ENCODE measurements at regions not wholly inside any gene's neighbourhood (a gene's known extent, or its start where the extent isn't known, plus 50 kb on each side); places are given as distances from the start of the nearest gene placed in this dataset.
"Not testable (repeated sequence)": the region's sequence is repeated elsewhere in the genome, so short reads cannot be mapped to it uniquely, and the experiment has no call there.

DNA sequence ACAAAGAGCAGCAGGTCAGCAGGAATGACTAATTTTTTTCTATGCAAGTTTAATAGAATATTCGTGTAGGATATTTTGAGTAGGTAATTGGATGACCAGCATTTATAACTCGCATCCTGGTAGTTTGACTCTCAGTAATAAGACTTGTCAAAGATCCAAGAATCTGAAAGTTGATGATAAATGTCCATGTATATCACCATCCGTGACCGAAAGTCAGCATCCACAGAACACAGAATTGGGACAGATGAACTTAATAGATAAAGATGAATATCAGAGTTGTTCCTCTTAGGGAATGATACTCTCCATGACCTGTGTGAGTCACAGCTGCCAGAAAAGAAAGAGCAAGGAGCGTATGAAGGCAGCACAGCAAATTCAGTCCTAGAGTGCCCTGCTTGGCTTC lies 79.4 kb downstream of the CCDC74A start:
- H3K4me1 ChIP-seq (replicated peaks; ENCODE audit: insufficient read depth); H3K4me3 ChIP-seq; H3F3A ChIP-seq (ENCODE audit: insufficient read depth, low read depth); H3K79me2 ChIP-seq (ENCODE audit: low read depth); CTCF ChIA-PET; POLR2A ChIA-PET (ENCODE audit: unreplicated experiment); intact Hi-C loops (cut with micrococcal nuclease; ENCODE audit: unreplicated experiment); H3K27ac ChIP-seq; H2AFZ ChIP-seq; H3K36me3 ChIP-seq (ENCODE audit: low read depth); H4K20me1 ChIP-seq (ENCODE audit: insufficient read depth); BruUV-seq (replicated peaks); H3K9me2 ChIP-seq (ENCODE audit: insufficient read depth); H3K9me3 ChIP-seq (ENCODE audit: insufficient read depth, low read depth); H3K4me2 ChIP-seq; DNase-seq: not testable (repeated sequence)
- peaks cover 19% of the 10 kb centered on the region; the same call in 1 of the 2 replicates for H3K27me3 ChIP-seq (ENCODE audit: insufficient read depth, low read depth)

GRCh38 chr2:131614539-131614938 lies 86.9 kb downstream of the CCDC74A start:
- H3F3A ChIP-seq (ENCODE audit: insufficient read depth, low read depth); H3K4me3 ChIP-seq; H3K4me1 ChIP-seq (replicated peaks; ENCODE audit: insufficient read depth); H3K79me2 ChIP-seq (ENCODE audit: low read depth); H4K20me1 ChIP-seq (ENCODE audit: insufficient read depth); H3K9me3 ChIP-seq (ENCODE audit: insufficient read depth, low read depth); H3K27ac ChIP-seq; BruUV-seq (replicated peaks); POLR2A ChIA-PET (ENCODE audit: unreplicated experiment); H3K36me3 ChIP-seq (ENCODE audit: low read depth); H3K9me2 ChIP-seq (ENCODE audit: insufficient read depth); intact Hi-C loops (cut with micrococcal nuclease; ENCODE audit: unreplicated experiment); H2AFZ ChIP-seq; CTCF ChIA-PET; H3K4me2 ChIP-seq; DNase-seq: not testable (repeated sequence)
- peaks cover 12% of the 10 kb centered on the region; the same call in 1 of the 2 replicates for H3K27me3 ChIP-seq (ENCODE audit: insufficient read depth, low read depth)

GRCh38 chr2:131618320-131618719 lies 90.6 kb downstream of the CCDC74A start:
- H3K27ac ChIP-seq; H3K4me1 ChIP-seq (replicated peaks; ENCODE audit: insufficient read depth); POLR2A ChIA-PET (ENCODE audit: unreplicated experiment); H2AFZ ChIP-seq; H3K4me2 ChIP-seq; H3K36me3 ChIP-seq (ENCODE audit: low read depth); DNase-seq; H3K9me3 ChIP-seq (ENCODE audit: insufficient read depth, low read depth); H3K9me2 ChIP-seq (ENCODE audit: insufficient read depth); BruUV-seq (replicated peaks); H3F3A ChIP-seq (ENCODE audit: insufficient read depth, low read depth); CTCF ChIA-PET; H3K4me3 ChIP-seq; intact Hi-C loops (cut with micrococcal nuclease; ENCODE audit: unreplicated experiment); H3K79me2 ChIP-seq (ENCODE audit: low read depth); H4K20me1 ChIP-seq (ENCODE audit: insufficient read depth): not testable (repeated sequence)
- peaks cover 15% of the 10 kb centered on the region; the same call in 1 of the 2 replicates for H3K27me3 ChIP-seq (ENCODE audit: insufficient read depth, low read depth)

DNA sequence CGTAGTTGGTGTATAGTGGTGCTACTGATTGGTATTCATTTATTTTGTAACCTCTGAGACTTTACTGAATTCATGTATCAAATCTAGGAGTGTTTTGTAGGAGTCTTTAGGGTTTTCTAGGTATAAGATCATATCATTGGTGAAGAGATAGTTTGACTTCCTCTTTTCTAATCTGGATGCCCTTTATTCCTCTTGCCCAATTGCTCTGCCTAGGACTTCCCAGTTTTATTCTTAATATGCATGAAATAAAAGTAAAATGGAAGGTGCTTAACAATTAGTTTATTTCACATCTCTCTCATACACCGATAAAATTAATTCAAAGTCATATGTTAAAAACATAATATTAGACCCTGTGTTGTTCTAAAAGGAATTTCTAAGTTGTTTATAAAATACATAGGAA lies 95.2 kb downstream of the CCDC74A start:
- POLR2A ChIA-PET (ENCODE audit: unreplicated experiment); H3K9me2 ChIP-seq (ENCODE audit: insufficient read depth); H3K4me1 ChIP-seq (replicated peaks; ENCODE audit: insufficient read depth); H3K4me2 ChIP-seq; intact Hi-C loops (cut with micrococcal nuclease; ENCODE audit: unreplicated experiment); H3K36me3 ChIP-seq (ENCODE audit: low read depth); BruUV-seq (replicated peaks); DNase-seq; H3K4me3 ChIP-seq; CTCF ChIA-PET; H4K20me1 ChIP-seq (ENCODE audit: insufficient read depth); H3K9me3 ChIP-seq (ENCODE audit: insufficient read depth, low read depth); H2AFZ ChIP-seq; H3F3A ChIP-seq (ENCODE audit: insufficient read depth, low read depth); H3K27ac ChIP-seq; H3K79me2 ChIP-seq (ENCODE audit: low read depth): not testable (repeated sequence)
- peaks cover 26% of the 10 kb centered on the region for H3K27me3 ChIP-seq (ENCODE audit: insufficient read depth, low read depth)

GRCh38 chr2:131626011-131626410 lies 98.3 kb downstream of the CCDC74A start:
- H3K4me3 ChIP-seq; H3K9me3 ChIP-seq (ENCODE audit: insufficient read depth, low read depth); CTCF ChIA-PET; H3K9me2 ChIP-seq (ENCODE audit: insufficient read depth); H2AFZ ChIP-seq; H3K27ac ChIP-seq; H3K4me1 ChIP-seq (replicated peaks; ENCODE audit: insufficient read depth); intact Hi-C loops (cut with micrococcal nuclease; ENCODE audit: unreplicated experiment); H3K79me2 ChIP-seq (ENCODE audit: low read depth); POLR2A ChIA-PET (ENCODE audit: unreplicated experiment); BruUV-seq (replicated peaks); H3K4me2 ChIP-seq; H4K20me1 ChIP-seq (ENCODE audit: insufficient read depth); H3F3A ChIP-seq (ENCODE audit: insufficient read depth, low read depth); H3K36me3 ChIP-seq (ENCODE audit: low read depth); DNase-seq: not testable (repeated sequence)
- peaks cover 18% of the 10 kb centered on the region for H3K27me3 ChIP-seq (ENCODE audit: insufficient read depth, low read depth)

GRCh38 chr2:131626565-131626964 lies 98.9 kb downstream of the CCDC74A start:
- H3K36me3 ChIP-seq (ENCODE audit: low read depth); H3K27ac ChIP-seq; H4K20me1 ChIP-seq (ENCODE audit: insufficient read depth); H3K4me2 ChIP-seq; H3K4me1 ChIP-seq (replicated peaks; ENCODE audit: insufficient read depth); H3F3A ChIP-seq (ENCODE audit: insufficient read depth, low read depth); intact Hi-C loops (cut with micrococcal nuclease; ENCODE audit: unreplicated experiment); H3K9me3 ChIP-seq (ENCODE audit: insufficient read depth, low read depth); H2AFZ ChIP-seq; H3K4me3 ChIP-seq; DNase-seq; POLR2A ChIA-PET (ENCODE audit: unreplicated experiment); CTCF ChIA-PET; BruUV-seq (replicated peaks); H3K9me2 ChIP-seq (ENCODE audit: insufficient read depth); H3K79me2 ChIP-seq (ENCODE audit: low read depth): not testable (repeated sequence)
- H3K27me3 ChIP-seq (ENCODE audit: insufficient read depth, low read depth), result peaks cover 18% of the 10 kb centered on the region

- H3F3A ChIP-seq (ENCODE audit: insufficient read depth, low read depth); H3K36me3 ChIP-seq (ENCODE audit: low read depth); intact Hi-C loops (cut with micrococcal nuclease; ENCODE audit: unreplicated experiment); POLR2A ChIA-PET (ENCODE audit: unreplicated experiment); H3K9me3 ChIP-seq (ENCODE audit: insufficient read depth, low read depth); H3K4me3 ChIP-seq; H3K4me1 ChIP-seq (replicated peaks; ENCODE audit: insufficient read depth); H3K4me2 ChIP-seq; H3K79me2 ChIP-seq (ENCODE audit: low read depth); H3K27ac ChIP-seq; DNase-seq; BruUV-seq (replicated peaks); H4K20me1 ChIP-seq (ENCODE audit: insufficient read depth); H3K9me2 ChIP-seq (ENCODE audit: insufficient read depth); H2AFZ ChIP-seq; CTCF ChIA-PET: not testable (repeated sequence)
- peaks cover 18% of the 10 kb centered on the region; the same call in 1 of the 2 replicates for H3K27me3 ChIP-seq (ENCODE audit: insufficient read depth, low read depth)
These were observed 100.1 kb downstream of the CCDC74A start for GRCh38 chr2:131627777-131628176.

- H3K27me3 ChIP-seq (ENCODE audit: insufficient read depth, low read depth), result peaks cover 15% of the 10 kb centered on the region
- H3K27ac ChIP-seq, result not testable (repeated sequence)
These were observed 104.0 kb downstream of the CCDC74A start for GRCh38 chr2:131631648-131632047.

More at GRCh38 chr2:131631648-131632047, 104.0 kb downstream of the CCDC74A start:
- H3K4me1 ChIP-seq (replicated peaks; ENCODE audit: insufficient read depth); H3K9me3 ChIP-seq (ENCODE audit: insufficient read depth, low read depth); H3K9me2 ChIP-seq (ENCODE audit: insufficient read depth); DNase-seq; BruUV-seq (replicated peaks); CTCF ChIA-PET; H3K4me3 ChIP-seq; H2AFZ ChIP-seq; intact Hi-C loops (cut with micrococcal nuclease; ENCODE audit: unreplicated experiment); H3K4me2 ChIP-seq; H4K20me1 ChIP-seq (ENCODE audit: insufficient read depth); POLR2A ChIA-PET (ENCODE audit: unreplicated experiment); H3K36me3 ChIP-seq (ENCODE audit: low read depth); H3F3A ChIP-seq (ENCODE audit: insufficient read depth, low read depth); H3K79me2 ChIP-seq (ENCODE audit: low read depth): not testable (repeated sequence)
